ENCODE measurements at regions not wholly inside any gene's neighbourhood (a gene's known extent, or its start where the extent isn't known, plus 50 kb on each side); places are given as distances from the start of the nearest gene placed in this dataset.
A peak's percentile ranks its signal among the peaks of the same experiment; 100 is the strongest.
"Not testable (repeated sequence)": the region's sequence is repeated elsewhere in the genome, so short reads cannot be mapped to it uniquely, and the experiment has no call there.

DNA sequence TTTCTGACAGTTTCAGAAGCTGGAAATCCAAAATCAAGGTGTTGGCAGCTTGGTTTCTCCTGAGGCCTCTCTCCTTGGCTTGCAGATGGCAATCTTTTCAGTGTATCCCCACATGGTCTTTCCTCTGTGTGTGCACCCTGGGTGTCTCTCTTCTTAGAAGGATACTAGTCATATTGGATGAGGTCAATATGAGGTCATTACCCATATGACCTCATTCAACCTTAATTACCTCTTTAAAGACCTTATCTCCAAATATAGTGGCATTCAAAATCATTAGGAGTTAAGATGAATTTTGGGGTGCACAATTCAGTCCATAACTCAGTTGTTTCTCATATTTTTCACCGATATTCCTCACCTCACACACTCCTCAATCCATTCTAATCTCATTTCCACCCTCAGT, 92.4 kb upstream of the TGM3 start:
- no peak for DNase-seq (ENCODE audit: low read depth in 1 of 2, low spot score in 1 of 2)

- DNase-seq (ENCODE audit: low read depth in 1 of 2, low spot score in 1 of 2): no peak
Measured at GRCh38 chr20:2204021-2204420, 91.8 kb upstream of the TGM3 start.

DNA sequence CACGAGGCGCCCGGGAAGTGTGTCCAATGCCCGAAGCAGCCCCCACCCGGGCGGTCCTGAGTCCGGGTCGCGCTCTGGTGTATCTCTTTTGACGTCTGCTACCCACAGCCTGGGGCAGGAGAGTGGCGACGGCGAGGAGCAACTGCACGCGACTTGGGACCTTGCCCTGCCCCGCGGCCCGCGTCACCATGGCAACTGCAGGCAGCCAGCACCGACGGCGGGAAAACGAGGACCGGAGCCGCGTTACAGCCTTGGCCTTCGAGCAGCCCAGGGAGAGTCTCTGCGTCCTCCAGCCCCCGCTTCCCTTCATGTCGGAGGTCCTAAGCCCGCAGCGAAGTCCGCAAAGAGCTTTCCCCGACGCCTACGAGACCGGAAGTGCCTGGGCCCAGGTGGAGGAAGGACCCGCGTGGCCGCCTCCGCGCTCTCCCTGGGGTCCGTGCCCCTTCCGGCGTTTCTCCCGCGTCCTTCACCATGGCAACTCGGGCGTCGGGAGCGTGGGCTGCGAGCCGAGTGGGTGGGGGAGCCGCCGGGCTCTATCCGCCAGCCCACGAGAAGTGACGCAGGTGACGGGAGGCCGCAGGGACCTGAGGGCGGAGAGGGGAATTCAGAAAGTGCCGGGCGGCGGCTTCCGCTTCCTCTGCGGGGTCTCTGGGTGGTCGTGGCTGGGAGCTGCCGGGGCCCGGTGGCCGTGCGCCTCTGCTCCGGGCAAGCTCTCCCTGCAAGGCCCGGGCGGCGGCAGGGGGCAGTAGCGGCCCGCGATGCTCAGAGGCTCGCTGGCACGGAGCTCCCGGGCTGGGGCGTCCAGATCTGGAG, 88.6 kb upstream of the TGM3 start:
- peak; percentile 9 to 65 for DNase-seq (ENCODE audit: low read depth in 1 of 2, low spot score in 1 of 2)

DNA sequence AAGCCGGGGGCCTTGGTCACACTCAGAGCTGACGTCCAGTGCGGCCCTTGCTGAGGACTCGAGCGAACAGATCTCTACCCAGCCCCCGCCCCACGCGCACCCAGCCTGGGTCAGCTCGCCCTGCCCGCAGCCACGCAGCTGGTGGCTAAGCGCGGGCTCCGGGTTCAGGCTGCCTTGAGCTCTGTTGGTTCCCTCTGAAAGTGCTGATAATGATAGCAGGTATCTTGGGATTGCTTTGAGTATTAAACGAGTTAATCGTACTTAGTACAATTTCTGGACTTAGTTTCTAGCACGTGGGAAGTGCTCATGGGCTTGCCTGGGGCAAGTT, 88.1 kb upstream of the TGM3 start:
- no peak for DNase-seq (ENCODE audit: low read depth in 1 of 2, low spot score in 1 of 2)

DNA sequence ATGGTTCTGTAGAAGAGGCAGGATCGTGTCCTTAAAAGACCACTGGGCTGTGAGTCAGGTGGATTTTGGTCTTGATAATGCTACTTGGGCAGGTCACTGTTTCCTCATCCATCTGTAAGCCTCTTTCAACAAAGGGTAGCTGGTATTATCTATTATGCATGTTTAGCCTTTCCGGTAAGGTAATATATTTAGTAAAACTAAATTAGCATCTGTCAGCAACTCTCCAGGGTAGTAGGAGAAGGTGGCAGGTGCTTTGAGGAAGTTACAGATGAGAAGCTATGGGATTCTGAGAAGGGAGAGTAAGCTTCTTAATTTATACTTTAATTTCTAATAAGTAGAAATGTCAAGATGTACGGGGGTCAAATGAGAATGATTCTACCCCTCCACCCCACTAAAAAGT, 86.9 kb upstream of the TGM3 start:
- no peak for DNase-seq (ENCODE audit: low read depth in 1 of 2, low spot score in 1 of 2)

GRCh38 chr20:2210646-2211552, 84.9 kb upstream of the TGM3 start:
- no peak for DNase-seq (ENCODE audit: low read depth in 1 of 2, low spot score in 1 of 2)

DNA sequence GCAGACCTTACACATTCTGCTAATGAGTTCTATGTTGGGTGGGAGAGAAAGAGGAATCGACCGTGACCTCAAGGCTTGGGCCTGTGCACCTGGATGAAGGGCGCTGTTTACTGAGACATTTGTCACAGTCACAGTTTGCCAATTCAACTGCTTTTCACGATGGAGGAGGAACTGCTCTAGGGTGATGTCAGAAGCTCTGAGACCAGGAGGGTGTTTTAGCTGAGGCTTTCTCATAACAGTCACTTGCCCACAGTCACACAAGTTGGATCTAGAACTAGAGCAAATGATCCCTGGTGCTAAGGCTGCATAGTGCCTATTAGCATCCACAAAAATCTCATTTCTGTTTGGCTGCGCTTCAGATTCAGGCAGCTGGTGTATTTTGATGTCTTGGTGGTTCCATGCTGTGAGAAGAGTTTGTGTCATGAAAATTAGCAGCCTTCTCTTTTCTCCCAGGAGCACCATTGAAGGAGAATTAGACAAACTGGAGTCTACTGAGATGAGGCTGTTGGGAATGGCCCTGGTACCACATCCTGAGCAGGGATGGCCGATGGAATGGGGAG, 83.3 kb upstream of the TGM3 start:
- DNase-seq (ENCODE audit: low read depth in 1 of 2, low spot score in 1 of 2): no peak

DNA sequence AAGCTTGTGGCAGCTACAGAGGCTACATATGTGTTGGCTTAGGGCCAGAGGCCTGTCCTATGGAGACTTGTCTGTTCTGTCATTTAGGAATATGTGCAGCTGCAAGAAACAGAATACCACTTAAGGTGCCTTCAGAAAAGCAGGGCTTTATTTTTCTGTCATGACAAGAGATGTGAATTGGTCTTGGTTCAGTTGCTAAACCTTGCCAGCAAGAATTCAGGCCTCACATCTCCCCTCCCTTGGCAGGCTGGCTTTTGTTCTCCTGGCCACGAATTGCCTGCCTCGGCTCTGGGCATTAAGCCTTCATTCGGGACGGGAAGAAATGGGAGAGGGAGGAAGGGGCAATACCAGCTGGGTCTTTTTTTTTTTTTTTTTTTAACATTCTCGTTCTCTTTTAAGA, 82.4 kb upstream of the TGM3 start:
- no peak for DNase-seq (ENCODE audit: low read depth in 1 of 2, low spot score in 1 of 2)

DNA sequence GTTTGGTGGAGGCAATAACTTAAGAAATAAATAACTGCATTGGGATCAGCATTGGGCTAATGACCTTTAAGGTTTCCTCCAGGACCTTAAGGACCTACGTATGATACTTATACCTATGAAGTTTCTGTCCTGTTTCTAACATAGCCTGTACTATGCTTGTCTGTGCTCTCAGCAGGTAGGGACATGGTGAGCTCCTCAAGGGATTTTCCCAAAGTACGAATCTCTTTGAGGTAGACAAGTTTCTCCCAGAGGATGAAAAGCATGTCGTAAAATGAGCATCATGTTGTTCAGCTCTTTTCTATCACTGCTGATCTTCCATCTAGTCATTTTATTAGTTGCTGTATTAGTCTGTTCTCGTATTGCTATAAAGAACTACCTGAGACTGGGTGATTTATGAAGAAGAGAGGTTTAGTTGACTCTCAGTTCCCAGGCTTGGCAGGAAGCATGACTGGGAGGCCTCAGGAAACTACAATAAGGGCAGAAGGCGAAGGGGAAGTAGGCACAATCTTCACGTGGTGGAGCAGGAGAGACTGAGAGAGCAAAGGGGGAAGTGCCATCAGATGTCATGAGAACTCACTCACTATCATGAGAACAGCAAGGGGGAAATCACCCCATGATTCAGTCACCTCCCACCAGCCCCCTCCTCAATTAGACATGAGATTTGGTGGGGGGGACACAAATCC, 77.8 kb upstream of the TGM3 start:
- peak in 1 of 2 donors; percentile 7 for DNase-seq (ENCODE audit: low read depth in 1 of 2, low spot score in 1 of 2)

DNA sequence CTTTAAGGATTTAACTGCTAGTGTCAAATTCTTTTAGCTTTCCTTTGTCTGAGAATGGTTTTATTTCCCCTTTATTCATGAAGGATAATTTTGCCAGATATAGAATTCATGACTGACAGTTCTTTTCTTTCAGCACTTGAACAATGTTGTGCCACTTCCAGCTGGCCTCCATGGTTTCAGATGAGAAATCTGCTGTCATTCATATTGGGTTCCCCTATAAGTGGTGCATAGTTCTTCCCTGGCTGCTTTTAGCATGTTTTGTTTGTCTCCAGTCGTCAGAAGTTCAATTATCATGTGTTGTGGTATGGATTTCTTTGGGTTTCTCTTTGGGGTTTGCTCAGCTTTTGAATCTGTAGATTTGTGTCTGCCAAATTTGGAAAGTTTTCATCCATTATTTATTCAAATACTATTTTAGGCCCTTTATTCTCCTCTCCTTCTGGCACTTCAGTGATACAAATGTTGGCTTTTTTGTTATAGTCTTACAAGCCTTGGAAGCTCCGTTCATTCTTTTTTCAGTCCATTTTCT, 76.3 kb upstream of the TGM3 start:
- no peak for DNase-seq (ENCODE audit: low read depth in 1 of 2, low spot score in 1 of 2)

DNA sequence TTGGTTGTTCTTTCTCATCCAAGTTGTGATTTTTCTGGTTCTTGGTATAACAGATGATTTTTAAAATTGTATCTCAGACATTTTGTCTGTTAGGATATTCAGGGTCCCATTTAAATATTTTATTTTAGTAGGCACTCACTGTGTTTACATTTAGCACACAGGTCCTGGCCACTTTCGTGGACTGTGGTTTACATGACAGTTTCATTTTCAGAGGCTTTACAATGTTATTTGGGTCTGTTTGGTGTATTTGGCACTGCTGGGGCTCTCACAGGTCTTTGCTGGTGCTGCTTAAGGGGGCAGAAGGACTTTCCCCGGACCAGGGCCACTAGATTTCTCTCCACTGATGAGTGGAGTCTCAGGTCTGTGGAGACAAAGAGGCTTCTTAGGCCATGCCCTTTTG, 75.5 kb upstream of the TGM3 start:
- DNase-seq (ENCODE audit: low read depth in 1 of 2, low spot score in 1 of 2): no peak

DNA sequence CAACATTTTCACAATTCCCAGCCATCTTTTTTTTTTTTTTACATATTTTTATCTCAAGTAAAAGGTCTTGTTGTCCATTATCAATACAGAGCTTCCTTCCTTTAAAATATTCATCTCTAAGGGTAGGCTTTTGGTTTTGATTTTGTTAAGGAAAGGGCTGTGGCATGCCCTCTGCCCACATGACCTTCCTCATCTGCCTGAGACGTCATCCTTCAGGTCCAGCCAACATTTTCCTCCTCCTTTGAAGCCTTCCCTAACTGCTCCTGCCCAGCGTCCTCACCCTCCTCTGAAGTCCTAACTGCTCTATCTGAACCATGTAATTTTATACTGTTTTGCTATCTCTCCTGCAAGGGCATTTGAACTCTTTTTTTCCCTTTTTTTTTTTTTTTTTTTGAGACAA, 73.9 kb upstream of the TGM3 start:
- no peak for DNase-seq (ENCODE audit: low read depth in 1 of 2, low spot score in 1 of 2)

GRCh38 chr20:2223558-2224367, 72.0 kb upstream of the TGM3 start:
- no peak for DNase-seq (ENCODE audit: low read depth in 1 of 2, low spot score in 1 of 2)

- no peak for DNase-seq (ENCODE audit: low read depth in 1 of 2, low spot score in 1 of 2)
Measured at GRCh38 chr20:2224368-2224639, 71.5 kb upstream of the TGM3 start.

GRCh38 chr20:2227285-2227684, 68.5 kb upstream of the TGM3 start:
- DNase-seq (ENCODE audit: low read depth in 1 of 2, low spot score in 1 of 2): not testable (repeated sequence)

- no peak for DNase-seq (ENCODE audit: low read depth in 1 of 2, low spot score in 1 of 2)
Measured at GRCh38 chr20:2227861-2228260, 67.9 kb upstream of the TGM3 start.

DNA sequence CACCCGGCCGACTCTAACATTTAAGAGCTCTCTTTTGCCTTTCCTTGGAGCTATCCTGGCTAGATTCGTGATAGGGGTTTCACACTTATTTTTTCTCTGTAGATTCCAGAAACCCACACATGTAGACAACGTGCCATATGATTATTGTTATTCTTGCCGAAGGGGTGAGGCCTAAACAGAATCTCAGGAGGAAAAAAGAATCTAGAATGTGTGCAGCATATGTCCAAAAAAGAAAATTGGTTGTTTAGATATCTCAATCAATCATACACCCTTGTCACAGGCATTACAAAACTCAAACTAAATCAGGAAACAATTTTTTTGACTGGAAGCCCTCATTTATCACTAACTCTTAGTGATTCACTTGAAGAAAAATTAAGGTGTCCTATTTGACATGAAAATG, 66.9 kb upstream of the TGM3 start:
- DNase-seq (ENCODE audit: low read depth in 1 of 2, low spot score in 1 of 2): no peak

DNA sequence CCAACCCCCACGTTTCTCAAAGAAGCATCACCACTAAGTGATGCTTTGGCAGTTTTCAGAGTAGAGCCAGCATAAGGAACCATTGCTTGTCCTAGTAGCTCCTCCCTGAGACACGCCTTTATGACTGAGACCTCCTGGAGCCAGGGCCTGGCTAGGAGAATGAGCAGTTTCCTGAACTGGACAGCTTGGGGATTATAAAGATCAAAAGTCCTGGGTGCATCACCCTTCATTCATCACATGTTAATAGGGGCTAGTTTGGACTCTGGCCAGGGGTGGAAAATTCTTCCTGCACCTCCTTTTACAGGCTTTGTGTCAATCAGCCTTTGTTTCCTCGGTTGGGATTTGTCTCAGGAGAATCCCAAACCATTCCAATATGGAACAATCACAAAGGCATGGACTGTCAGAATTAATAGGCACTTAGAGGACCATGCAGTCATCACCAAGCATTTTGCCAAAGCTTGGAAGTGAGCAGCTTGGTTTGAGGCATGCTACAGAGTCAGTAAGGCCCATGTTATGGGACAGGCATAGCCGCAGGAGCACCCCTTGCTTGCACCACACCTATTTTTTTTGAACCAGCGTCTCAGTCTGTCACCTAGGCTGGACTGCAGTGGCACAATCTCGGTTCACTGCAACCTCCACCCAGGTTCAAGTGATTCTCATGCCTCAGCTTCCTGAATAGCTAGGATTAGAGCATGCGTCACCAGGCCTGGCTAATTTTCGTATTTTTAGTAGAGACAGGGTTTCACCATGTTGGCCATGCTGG, 64.9 kb upstream of the TGM3 start:
- DNase-seq (ENCODE audit: low read depth in 1 of 2, low spot score in 1 of 2): no peak

DNA sequence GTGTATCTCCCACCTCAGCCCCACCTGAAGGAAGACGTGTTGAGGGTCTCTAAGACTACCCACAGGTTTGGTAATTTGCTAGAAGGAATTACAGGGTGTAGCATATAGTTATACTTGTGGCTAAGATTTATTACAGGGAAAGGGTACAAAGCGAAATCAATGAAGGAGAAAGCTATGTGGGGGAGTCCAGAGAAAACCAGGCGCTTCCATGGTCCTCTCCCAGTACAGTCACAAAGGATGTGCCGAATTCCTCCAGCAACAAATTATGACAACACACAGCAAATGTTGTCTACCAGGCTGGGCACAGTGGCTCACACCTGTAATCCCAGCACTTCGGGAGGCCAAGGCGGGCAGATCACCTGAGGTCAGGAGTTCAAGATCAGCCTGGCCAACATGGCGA, 64.1 kb upstream of the TGM3 start:
- no peak for DNase-seq (ENCODE audit: low read depth in 1 of 2, low spot score in 1 of 2)

DNA sequence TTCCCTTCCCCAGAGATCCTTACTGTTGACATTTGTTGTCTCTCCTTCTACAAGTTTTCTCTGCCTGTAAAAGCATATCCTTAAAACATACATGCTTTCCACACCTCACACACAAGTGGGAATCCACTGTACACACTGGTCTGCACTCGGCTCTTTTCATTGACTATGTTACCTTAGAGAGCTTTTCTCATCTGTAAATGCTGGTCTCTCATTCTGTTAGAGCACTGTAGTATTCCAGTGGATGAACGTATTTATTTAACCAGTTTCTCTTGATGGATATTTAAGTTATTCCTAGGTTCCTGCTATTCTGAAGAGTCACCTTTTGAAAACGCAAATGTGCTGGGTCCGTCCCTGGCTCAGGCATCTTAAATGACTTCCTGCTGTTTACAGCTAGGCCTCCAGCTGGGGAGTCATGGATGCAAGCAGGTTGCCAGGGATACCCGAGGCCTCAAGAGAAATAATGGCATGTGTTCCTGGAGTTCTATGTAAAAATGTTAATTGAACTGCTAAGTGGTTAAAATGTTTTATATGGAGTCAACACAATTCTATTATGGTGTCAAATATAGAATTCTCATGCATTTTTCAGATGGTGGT, 61.1 kb upstream of the TGM3 start:
- DNase-seq (ENCODE audit: low read depth in 1 of 2, low spot score in 1 of 2): no peak
